ENCODE measurements at regions not wholly inside any gene's neighbourhood (a gene's known extent, or its start where the extent isn't known, plus 50 kb on each side); places are given as distances from the start of the nearest gene placed in this dataset.

DNA sequence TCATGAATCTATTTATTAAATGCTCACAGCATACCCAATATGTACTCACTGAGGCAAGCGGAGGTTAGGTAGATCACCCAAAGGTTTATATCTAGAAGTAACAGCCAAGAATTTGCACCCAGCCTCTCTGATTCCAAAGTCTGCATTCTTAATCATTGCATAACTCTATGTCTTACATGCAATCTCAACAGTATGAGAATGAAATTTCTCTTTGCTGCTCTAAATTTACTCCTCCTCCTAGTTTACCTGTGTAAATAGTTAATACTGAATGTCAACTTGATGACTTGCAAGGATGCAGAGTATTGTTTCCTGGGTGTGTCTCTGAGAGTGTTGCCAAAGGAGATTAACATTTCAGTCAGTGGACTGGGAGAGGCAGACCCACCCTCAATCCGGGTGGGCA is 840.6 kb downstream of the BRINP3 start:
- TF ChIP-seq EZH2 (IDR thresholded peaks at IDR 0.05) (no peak), POLR2AphosphoS5 (IDR thresholded peaks at IDR 0.05; ENCODE audit: borderline replicate concordance, low read depth, low read length) (no peak)

Data from SK-N-MC (cell line).